Smooth muscle cell of the brain vasculature (primary cell): ENCODE measurements at regions not wholly inside any gene's neighbourhood (a gene's known extent, or its start where the extent isn't known, plus 50 kb on each side); places are given as distances from the start of the nearest gene placed in this dataset.
"Not testable (repeated sequence)": the region's sequence is repeated elsewhere in the genome, so short reads cannot be mapped to it uniquely, and the experiment has no call there.

ENCODE experiments used
- DNase-seq: peaks from one replicate; pipeline ENCODE4 v3.0.0-alpha.2; 2012; ENCODE audit warnings: low read depth, low spot score

DNA sequence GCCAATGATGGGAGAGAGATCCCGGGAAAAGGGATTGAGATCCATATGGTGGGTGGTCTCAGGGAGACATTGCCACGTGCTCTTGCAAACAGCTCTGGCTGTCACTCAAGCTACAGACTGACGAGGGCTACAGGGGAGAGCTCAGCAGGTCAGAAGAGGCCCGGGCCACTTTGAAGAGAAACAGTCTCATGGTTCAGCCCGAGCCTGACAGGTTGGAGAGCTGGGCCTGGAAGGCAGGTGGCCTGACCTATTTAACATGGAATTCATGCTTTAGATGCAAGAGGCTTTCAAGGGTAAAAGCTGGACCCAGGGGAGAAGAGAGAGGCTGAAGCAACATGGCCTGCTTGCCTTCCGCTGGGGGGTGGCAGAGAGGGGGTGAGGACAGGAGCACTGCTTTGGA, 81.0 kb upstream of the BRD7 start:
- no peak for DNase-seq

DNA sequence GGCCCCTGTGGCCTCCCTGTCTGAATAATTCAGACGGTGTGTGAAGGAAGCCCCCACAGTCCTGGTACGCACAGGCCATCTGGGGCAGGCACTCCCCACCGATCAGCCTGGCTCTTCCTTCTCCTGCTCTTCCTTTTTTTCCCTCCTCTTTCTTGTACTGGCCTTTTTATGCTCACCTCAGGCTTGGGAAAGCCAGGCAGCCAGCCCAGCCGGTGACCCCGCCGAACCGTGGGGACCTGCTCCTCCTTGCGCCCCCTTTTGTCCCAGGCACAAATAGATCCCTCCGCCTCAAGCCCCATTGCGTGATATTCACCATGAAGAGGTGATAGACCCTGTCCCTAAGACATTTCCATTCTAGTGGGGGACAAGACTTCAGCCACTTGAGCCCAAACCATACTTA, 80.2 kb upstream of the BRD7 start:
- no peak for DNase-seq

DNA sequence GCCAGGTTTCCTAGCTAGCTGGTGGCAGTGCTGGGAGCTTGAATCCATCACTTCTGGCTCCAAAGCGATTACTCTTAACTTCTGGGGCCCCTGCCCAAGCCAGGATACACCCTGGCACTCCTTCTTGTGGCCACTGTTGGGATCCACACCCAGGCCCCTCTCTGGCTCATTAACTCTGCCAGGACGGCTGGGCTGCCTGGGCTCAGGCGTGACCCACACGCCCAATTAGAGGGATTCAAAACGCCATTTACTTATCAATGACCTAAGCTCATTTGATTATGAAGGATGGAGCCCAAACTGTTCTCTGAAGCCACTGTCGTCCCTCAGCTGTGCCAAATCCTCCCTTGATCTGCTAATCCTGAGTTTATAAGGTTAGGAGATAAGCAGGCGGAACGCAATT, 79.7 kb upstream of the BRD7 start:
- DNase-seq: no peak

DNA sequence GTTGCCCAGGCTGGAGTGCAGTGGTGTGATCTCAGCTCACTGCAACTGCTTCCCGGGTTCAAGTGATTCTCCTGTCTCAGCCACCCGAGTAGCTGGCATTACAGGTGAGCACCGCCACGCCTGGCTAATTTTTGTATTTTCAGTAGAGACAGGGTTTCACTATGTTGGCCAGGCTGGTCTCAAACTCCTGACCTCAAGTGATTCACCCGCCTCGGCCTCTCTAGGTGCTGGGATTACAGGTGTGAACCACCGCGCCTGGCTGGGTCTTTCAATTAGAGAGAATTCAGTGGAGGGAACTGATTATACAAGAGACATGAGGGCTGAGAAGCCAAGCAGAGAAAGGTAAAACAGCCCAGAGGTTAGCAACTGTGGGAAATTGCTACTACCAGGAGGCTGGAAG, 78.6 kb upstream of the BRD7 start:
- DNase-seq: not testable (repeated sequence)

DNA sequence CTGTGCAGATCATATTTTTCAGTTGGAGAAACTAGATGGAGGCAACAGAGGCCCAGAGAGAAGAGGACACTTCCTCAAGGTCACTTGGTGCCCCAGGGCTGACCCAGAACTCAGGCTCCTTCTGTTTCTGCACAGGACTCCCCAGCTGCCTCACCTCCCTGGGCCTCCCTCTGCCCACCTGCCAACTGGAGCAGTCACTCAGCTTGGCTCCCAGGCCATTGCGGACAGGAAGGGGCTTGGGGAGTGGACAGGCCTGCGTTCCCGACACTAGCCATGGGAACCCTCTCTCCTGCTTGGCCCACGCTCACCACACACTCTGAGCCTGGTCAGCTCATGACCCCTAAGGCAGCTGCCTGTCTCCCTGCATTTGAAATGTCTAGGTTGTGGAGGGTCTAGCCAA, 78.1 kb upstream of the BRD7 start:
- no peak for DNase-seq

DNA sequence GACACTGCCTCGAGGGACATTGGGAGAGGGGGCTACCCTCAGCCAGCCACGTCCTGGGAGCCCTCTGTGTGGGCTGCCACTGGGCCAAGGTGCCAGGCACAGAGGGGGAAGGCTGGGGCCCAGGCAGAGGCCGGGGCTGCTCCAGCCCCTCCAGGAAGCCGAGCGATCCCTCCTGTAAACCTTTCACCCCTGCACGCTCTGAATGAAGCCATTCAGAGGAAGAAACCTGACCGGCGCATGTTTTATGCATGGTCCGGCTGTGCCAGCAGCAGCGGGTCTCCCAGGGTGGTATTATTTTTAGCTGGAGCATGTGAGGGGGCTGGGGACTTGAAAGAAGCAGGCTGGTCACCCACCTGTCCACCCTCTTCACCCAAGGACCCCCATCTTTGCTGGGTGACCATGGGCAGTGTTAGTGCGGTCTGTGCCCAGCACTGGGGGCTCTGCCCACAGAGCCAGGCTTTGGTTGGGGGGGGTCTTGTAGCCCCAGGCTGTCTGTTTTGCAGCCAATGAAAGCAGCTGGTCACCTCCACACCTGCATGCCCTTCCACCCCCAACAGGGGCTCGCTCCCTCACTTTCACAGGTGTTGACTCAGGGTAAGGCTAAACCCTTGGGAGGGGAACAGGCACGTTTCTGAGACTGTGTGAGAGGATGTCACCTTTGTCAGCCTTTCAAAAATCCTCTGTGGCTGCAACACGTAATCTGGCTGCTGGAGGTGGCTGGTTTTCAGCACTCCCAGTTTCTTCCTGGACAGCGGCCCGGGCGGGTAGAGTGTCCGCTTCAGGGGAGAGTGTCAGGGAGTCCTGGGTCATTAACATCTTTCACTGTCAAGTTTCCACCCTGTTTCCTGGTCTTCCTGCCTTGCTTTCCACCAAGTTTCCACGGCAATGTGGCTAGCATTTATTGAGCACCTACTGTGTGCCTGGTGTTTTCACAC, 77.1 kb upstream of the BRD7 start:
- no peak for DNase-seq

DNA sequence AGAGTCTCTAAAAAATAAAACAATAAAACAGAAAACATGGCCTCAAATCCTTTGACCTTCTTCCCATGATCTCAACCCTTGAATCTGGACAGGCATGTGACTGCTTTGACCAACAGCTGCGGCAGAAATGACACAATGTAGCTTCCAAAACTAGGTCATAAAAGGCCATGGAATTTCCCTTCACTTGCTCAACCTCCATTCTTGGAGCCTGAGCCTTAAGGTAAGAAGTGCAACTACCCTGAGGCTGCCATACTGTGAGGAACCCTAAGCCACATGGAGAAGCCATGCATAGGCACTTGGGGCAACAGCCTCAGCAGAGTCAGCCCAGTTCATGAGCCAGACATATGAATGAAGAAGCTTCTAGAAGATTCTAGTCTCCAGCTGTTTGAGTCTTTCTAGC, 75.7 kb upstream of the BRD7 start:
- no peak for DNase-seq

DNA sequence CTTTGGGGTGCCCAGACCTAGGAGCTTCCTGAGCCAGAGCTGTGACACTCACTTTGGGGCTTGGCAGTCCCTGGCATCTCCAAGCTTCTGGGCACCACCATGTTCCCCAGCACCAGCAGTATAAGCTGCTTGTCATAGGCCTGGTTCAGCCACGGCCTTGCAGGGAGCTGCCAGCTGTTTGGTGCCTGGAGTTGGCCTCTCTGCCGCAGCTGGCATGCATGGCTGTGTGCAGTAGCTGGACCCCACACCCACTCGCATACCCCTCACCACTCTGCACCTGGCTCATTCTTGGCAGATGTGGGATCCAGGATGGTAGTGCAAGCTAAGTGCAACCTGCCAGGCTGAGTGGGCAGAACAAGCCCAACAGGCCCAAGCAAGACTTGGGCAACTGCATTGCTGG, 73.4 kb upstream of the BRD7 start:
- no peak for DNase-seq

DNA sequence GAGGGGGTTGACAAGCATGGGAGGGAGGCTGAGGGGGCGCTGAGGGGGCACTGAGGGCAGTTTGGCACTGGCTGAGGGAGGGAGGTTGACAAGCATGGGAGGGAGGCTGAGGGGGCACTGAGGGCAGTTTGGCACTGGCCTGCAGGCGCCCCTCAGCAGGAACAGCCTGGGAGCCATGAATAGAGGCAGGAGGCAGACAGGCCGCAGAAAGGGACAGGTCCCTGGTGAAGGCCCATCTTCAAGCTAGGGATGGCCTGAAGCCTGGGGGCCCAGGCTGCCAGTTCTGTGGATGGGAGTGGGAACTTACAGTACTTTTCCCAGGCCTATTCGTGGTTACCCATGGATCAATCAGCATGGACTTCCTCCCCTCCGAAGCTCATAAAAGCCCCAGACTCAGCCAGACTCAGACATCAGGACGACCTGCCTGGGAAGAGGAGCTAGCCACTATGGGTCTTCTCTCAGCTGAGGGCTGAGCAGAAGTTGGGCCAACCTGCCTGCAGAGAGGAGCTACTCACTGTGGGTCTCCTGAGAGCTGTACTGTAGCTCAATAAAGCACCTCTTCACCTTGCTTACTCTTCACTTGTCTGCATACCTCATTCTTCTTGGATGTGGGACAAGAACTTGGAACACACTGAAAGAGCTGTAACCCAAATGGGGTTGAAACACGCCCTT, 72.8 kb upstream of the BRD7 start:
- DNase-seq: no peak

DNA sequence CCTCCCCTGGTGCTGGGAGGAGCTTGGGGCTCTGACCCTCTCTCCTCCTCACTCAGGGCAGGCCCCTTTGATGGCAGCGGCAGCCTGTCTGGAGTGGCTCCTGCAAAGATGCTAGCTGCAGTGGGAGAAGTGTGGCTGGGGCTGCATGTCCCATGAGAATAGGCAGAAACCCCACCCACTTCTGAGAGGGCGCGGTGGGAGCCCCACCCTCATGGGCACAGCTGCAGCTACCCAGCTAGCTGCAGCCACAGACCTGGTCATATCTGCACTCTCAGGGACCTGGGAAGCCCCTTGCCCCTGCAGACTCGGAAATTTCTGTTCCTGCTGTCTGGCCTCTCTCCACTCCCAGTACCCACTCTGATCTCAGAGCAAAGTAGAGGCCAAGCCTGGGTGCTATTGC, 72.2 kb upstream of the BRD7 start:
- no peak for DNase-seq

DNA sequence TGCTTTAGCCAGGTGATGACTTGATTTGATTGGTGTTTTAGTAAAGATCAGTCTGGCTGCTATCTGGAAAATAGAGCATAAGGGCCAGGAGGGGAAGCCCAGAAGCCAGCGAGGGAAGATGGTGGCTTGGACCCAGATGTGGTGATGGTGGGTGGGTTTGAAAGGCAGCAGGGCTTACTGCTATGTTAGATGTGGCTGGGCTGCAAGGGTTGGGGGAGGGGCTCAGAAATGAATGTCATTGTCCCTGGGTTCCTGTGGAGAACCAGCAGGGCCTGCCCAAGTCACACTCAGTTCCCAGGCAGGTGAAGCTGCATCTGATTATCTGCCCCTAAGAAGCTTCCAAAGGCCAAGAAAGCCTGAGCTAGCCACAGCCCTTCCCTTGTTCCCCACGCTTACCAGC, 71.7 kb upstream of the BRD7 start:
- DNase-seq: no peak

DNA sequence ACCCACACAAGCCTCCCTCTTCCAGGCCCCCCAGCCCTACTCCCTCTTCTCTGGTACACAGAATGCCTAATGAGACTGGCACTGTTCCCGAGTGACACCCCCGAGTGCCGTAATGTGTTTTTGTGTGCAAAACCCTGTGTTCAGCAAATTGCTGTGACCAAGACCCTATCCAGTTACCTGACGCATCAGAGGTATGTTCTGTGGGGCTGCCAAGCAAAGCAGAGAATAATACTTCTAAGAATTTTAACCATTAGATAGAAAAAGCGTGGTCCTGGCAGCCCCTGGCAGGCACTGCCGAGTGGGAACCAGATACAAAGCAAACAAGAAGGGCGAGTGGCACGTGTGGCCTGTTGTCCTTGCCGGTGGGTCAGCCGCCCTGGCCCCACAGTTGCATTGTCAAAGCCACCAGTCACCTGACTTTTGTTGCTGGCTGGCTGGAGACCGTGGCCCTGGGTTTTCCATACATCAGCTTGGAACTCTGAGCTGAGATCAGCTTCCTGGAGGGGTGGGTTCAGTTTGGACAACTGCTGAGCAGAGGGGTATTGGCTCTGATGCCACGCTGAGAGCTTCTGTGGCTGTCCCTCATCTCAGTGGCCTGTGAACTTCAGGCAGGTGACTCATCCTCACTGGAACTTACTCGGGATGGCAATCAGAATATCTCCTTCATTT, 69.1 kb upstream of the BRD7 start:
- DNase-seq: no peak

DNA sequence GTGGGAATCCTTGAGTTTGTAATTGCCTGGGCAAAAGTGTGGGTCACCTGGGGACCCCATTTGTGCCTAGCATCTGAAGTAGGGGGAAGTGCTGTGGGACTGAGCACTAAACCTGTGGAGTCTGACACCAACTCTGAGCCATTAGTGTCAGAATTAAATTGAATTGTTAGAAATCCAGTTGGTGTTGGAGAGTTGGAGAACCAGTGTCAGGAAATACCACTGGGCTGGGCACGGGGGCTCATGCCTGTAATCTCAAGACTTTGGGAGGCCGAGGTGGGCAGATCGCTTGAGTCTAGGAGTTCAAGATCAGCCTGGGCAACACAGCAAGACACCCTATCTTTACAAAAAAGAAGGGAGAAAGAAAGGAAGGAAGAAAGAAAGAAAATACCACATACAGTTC, 67.5 kb upstream of the BRD7 start:
- DNase-seq: no peak

DNA sequence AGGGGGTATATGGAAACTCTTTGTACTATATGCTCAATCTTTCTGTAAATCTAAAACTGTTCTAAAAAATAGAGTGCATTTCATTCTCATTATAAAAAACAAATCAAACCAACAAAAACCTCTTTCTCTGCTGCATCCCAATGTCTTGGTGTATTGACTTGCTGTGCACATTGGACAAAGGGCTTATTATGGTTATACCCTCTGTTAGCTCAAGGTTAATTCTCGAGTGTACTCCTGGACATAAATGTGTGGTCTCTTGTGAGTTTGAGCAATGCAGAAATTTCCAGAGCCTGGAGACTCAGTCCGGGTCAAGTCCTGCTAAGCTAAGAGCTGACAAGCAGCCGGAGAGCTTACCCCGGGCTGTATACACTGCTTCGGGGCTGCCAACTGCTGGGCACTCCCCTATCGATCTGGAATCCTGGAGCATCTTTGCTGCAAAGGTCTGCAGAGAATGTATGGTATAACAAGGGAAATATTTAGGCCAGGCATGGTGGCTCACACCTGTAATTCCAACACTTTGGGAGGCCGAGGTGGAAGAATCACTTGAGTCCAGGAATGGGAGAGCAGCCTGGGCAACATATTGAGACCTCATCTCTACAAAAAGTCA, 66.2 kb upstream of the BRD7 start:
- no peak for DNase-seq

DNA sequence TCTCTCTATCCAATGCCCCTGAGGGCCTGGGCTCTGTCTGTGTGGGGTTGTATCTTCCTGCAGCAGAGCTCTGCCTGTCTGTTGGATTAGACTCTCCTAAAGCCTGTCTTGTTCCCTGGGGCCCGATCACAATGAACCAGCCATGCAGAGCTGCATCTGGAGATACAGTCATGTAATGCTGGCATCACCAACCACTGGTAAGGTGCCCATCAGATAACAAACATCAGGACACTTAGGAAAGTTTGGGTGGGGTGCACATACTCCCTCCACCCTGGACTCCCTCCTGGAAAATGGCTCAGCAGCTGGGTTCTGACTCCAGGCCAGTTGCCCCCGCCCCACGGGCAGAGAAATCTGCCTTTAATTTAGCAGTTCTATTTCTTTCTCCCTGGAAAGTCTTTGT, 61.3 kb upstream of the BRD7 start:
- no peak for DNase-seq

DNA sequence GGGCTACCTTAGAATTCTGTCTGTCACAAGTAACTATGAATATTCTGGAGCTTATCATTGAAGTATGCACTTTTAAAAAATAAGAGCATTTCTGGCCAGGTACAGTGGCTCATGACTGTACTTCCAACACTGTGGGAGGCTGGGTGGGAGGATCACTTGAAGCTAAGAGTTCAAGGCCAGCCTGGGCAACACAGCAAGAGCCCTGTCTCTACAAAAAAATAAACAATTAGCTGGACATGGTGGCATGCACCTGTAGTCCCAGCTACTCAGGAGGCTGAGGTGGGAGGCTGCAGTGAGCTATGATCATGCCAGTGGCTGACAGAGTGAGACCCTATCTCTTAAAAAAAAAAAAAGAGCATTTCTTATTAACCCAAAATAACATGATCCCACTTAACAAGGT, 60.0 kb upstream of the BRD7 start:
- no peak for DNase-seq

DNA sequence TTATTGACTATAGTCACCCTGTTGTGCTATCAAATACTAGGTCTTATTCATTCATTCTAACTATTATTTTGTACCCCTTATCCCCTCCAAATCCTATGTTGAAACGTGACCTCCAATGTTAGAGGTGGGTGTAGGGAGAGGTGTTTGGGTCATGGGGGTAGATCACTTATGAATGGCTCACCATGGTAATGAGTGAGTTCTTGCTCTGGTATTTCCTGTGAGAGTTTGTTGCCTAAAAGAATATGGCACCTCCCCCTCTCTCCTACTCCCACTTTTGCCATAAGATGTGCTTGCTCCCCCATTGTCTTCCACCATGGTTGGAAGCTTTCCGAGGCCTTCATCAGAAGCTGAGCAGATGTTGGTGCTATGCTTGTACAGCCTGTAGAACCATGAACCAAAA, 59.3 kb upstream of the BRD7 start:
- no peak for DNase-seq

DNA sequence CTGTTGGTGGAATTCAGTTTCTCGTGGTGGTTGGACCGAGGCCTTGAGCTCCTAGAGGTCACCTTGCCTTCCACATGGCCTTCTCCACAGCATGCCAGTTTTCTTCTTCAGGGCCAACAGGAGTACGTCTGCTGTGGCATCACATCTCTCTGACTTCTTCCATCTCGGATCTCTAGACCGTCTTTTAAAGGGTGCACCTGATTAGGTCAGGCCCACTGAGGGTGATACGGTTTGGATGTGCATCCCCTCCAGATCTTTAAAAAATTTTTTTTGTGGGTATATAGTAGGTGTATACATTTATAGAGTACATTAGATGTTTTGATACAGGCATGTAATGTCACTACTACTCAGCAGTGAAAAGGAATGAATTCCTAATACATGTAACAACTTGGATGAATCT, 58.3 kb upstream of the BRD7 start:
- no peak for DNase-seq

DNA sequence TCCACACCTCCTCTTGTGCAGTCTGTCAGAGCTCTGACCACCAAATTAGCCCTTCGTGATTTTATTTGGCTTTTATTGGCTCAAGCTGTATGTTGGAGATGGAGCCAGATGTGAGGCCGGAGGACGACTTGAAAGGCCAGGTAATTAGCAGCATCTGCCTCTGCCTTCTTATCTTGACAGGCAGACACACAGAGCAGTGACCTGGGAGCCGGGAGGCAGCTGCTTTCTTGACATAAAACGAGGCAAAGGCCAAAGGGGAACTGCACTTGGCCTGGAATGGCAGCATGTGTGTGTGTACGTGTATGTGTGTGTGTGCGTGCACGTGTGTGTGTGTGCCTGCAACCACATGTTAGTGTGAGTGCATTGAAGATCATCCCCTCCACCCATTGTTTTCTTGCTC, 56.9 kb upstream of the BRD7 start:
- DNase-seq: no peak

DNA sequence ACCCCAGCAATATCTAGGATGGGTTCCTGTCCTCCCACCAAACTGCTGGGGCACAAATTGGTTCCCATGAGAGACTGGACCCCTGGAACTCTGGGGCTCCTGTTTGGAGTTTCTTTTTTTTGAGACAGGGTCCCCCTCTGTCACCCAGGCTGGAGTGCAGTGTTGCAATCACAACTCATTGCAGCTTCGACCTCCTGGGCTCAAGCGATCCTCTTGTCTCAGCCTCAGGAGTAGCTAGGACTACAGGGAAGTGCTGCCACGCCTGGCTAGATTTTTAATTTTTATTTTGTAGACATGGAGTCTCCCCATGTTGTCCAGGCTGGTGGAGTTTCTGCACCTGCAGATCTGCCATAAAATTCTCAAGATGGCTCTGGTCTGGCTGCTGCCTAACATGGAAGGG, 56.3 kb upstream of the BRD7 start:
- DNase-seq: no peak

DNA sequence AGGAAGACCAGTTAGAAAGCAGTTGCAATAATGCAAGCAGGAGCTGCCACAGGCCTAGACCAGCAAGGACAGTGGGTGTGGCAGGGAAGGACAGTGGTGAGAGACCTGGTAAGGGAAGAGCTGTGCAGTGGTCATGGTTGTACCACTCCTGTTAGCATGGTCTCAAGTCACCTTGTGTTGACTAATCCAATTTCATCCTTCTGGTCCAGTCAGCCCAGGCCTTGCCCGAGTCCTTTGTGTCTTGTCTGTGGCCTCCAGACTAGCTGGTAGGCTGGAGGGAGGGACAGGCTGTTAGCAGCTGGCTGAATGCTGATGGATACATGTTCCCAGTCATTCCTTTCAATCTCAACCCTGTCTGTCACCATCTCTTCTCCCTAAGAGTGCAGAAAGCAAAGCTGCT, 54.1 kb upstream of the BRD7 start:
- no peak for DNase-seq

DNA sequence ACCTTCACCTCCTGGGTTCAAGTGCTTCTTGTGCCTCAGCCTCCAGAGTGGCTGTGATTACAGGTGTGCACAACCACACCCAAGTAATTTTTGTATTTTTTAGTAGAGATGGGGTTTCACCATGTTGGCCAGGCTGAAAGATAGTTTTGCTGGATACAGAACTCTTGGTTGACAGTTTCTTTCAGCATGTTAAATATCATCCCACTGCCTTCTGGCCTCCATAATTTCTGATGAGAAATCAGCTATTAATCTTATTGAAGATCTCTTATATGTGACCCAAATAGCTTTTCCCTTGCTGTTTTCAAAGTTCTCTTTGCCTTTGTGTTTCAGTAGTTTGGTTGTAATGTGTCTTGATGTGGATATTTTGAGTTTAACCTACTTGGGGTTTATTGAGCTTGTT, 50.3 kb upstream of the BRD7 start:
- DNase-seq: no peak
